GM18909 (cell line): ENCODE measurements at regions not wholly inside any gene's neighbourhood (a gene's known extent, or its start where the extent isn't known, plus 50 kb on each side); places are given as distances from the start of the nearest gene placed in this dataset.

Source experiments
- ATAC-seq: cut with Tn5 transposase; IDR thresholded peaks from one replicate; pipeline ENCODE4 v1.9.1; 2021; ENCODE audit warnings: mild to moderate bottlenecking; ENCODE audit not compliant: unreplicated experiment, poor library complexity

DNA sequence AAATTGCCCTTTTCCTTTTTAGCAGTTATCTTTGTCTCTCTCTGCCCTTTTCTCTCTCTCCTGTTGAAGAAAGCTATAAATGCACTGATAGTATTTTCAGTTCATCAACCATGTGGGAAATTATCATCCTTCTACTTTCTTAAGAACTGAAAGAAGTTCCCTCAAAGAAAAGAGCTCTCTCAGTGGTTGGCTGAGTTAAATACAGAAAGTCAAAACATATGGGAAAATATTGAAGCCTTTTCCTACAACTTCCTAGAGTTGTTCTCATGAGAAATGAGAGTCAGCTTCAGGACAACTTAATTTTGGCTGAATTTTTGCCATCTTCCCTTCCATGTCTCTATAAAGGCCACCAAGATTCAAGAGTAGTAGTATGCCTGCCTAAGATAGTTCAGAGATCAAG, 96.7 kb downstream of the NFKBIZ start:
- no peak for ATAC-seq

GRCh38 chr3:101946906-101947305, 97.6 kb downstream of the NFKBIZ start:
- no peak for ATAC-seq

- peak; percentile 85 for ATAC-seq
Measured at GRCh38 chr3:101950510-101950909, 101.2 kb downstream of the NFKBIZ start.

GRCh38 chr3:101950985-101951733, 101.8 kb downstream of the NFKBIZ start:
- ATAC-seq: peak; percentile 21

- no peak for ATAC-seq
Measured at GRCh38 chr3:101954361-101954760, 105.0 kb downstream of the NFKBIZ start.

DNA sequence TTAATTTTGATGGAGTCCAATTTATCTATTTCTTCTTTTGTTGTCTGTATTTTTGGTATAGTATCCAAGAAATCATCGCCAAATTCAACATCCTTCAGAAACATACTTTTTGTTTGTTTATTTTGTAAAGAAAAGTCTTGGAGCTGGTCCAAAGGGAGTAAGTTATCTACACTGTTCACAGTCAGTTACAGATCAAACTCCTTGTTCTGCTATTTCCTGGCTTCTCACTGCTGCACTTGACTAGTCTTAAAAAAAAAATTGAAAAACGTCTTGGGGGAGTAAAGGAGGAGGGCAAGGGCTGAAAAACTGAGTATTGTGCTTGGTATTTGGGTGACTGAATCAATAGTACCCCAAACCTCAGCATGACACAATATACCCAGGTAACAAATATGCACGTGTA, 105.6 kb downstream of the NFKBIZ start:
- no peak for ATAC-seq

GRCh38 chr3:101962055-101962454, 112.7 kb downstream of the NFKBIZ start:
- no peak for ATAC-seq

GRCh38 chr3:101963902-101964362, 114.6 kb downstream of the NFKBIZ start:
- no peak for ATAC-seq

DNA sequence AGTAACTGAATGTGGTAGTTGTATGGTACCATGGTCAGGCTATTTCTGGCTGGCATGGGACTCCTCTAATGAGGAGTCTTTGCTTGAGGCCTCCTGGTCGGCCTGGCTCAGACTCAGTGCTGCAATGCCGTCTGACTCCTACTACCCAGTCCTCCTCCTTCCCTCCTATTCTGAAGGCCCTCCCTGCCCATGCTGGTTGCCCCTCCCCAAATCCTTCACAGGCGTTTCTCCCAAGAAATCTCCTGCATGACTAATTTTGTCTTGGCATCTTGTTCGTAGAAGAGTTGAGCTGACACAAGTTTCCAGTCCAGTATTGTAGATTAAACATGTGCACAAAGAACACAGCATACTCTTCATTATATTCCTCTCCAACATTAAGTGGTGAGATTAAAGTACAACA, 115.5 kb downstream of the NFKBIZ start:
- ATAC-seq: no peak

DNA sequence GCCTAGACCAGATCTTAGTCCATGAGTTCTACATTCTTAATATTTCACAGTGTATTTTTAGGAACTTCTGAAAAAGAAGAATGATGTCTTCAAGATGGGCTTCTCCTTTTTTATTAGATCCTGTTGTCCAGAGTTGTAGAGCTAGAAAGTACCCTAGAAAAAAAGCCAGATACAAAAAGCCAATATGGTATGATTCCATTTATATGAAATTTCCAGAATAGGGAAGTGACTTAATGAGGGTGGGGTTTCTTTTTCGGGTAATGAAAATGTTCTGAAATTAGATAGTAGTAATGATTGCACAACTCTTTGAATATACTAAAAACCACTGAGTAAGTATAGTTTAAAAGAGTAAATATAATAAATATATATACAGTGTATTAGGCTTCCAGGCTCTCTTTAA, 116.9 kb downstream of the NFKBIZ start:
- ATAC-seq: no peak

DNA sequence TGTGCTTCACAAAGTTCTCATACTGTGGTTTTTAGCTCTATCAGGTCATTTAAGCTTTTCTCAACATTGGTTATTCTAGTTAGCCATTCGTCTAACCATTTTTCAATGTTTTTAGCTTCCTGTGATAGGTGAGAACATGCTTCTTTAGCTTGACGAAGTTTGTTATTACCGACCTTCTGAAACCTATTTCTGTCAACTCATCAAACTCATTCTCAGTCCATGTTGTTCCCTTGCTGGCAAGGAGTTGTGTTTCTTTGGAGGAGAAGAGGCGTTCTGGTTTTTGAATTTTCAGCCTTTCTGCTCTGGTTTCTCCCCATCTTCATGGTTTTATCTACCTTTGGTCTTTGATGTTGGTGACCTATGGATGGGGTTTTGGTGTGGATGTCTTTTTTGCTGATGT, 120.9 kb downstream of the NFKBIZ start:
- no peak for ATAC-seq

DNA sequence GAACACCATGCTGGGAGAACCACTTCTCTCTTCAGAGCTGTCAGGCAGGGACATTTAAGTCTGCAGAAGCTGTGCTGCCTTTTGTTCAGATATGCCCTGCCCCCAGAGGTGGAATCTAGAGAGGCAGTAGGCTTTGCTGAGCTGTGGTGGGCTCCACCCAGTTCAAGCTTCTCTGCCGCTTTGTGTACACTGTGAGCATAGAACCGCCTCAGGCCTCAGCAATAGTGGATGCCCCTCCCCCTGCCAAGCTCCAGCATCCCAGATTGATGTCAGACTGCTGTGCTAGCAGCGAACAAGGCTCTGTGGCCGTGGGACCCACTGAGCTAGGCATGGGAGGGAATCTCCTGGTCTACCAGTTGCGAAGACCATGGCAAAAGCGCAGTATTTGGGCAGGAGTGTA, 121.6 kb downstream of the NFKBIZ start:
- no peak for ATAC-seq

- no peak for ATAC-seq
Measured at GRCh38 chr3:101972430-101973162, 123.3 kb downstream of the NFKBIZ start.

DNA sequence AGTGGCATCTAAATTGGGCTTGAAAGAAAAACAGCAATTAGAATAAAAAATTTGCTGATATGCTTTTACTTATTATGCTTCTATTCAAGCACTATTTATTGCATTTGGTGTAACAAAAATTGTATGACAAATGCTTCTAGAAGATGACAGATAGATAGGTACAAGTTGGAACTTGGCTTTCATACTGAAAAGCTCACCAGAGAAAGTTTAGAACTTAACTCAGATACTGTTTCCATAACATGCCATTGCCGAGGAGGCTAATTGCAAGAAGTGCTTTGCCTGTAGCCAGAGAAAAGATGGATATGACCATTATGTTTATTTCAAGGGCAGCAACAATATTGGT, 123.8 kb downstream of the NFKBIZ start:
- no peak for ATAC-seq

GRCh38 chr3:101975415-101975814, 126.1 kb downstream of the NFKBIZ start:
- ATAC-seq: peak; percentile 37

DNA sequence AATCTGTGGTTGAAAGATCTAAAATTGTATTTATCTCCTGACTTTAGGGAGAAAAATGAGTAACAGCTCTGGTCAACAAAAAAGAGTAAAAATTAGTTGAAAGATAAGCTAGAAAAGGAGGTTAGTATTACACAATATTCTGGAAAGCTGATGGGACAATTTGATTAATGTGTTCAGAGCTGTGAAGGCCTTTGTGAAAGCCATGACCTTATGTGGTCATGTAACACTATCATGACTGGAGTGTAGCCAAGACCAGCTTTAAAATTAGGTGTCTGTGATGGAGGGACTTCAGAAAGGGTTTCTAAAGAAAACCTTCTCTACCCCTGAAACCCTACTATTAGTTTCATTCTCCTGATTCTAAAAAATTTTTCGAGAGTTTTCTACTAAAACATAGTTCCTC, 127.2 kb downstream of the NFKBIZ start:
- ATAC-seq: peak; percentile 95

GRCh38 chr3:101978348-101978747, 129.0 kb downstream of the NFKBIZ start:
- ATAC-seq: no peak

GRCh38 chr3:101979033-101979432, 129.7 kb downstream of the NFKBIZ start:
- no peak for ATAC-seq

DNA sequence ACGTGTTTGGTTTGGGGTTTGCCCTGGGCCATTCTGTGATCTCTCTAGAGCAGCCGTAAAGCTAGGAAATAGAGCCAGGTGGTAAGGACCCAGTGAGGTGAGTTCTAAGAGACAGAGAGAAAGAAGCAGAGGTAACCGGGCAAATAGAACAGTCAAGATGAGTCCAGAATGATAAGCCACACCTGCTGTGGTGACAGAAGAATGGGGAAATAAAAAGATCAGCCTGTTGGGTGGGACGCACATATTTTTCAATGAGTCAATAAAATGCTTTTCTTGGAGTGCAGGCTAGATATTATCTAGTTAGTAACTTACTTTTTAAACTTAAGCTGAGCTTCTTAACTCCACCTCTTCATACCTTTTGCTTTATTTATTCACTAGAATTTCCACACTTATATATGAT, 135.0 kb downstream of the NFKBIZ start:
- no peak for ATAC-seq

- ATAC-seq: peak; percentile 35
Measured at GRCh38 chr3:101988596-101988995, 139.3 kb downstream of the NFKBIZ start.

DNA sequence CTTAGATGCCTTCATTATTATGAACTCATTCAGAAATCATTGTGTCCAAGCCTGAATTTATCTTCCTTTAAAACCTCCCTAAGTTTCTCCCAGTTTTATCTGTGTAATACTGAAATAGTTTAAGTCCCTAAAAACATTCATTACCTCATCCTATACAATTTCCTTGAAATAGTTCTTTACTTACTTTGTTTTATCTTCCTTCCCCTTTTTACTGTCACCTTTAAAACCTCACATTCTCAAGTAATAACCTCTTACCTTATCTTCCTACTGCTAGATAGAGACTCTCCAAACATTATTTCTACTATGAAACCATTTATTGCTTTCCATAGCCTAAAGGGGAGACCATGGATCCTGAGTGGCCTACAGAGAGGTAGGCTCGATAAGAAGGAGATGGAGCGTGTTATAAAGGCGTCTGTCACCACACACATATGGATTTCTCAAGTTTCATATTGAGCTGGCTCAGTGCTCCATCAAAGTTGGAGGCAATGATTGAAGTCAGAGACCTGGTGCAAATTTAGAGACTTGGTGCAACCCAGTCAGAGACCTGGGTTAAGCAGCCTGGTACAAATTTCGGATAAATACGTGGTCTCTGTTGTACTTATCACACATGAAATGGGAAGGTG, 140.4 kb downstream of the NFKBIZ start:
- ATAC-seq: no peak
